HL-60 (cell line): ENCODE measurements at regions not wholly inside any gene's neighbourhood (a gene's known extent, or its start where the extent isn't known, plus 50 kb on each side); places are given as distances from the start of the nearest gene placed in this dataset.

Experiments
- DNase-seq, 2 experiments: peaks; one replicate each; pipeline ENCODE4 v3.0.0-alpha.2; 2010 to 2020; ENCODE audit warnings: low read depth in 1 of 2, low spot score in 1 of 2
- H3K27ac ChIP-seq: fragments of 250-450 bp; sonication (Bioruptor Pico); replicated peaks from 2 replicates; pipeline ENCODE4 v1.5.1; 2020; ENCODE audit warnings: mild to moderate bottlenecking, moderate library complexity
- H3K27me3 ChIP-seq: fragments of 250-450 bp; sonication (Bioruptor Pico); 2 replicates; pipeline ENCODE4 v1.5.1; 2021; ENCODE audit warnings: mild to moderate bottlenecking, moderate library complexity; ENCODE audit not compliant: insufficient read depth, poor library complexity, severe bottlenecking
- H3K4me3 ChIP-seq: replicated peaks from 2 replicates; pipeline ENCODE4 v1.5.1; 2011; ENCODE audit warnings: mild to moderate bottlenecking, control low read depth, low read length; ENCODE audit not compliant: insufficient read depth
- CTCF ChIP-seq: IDR thresholded peaks from one replicate; pipeline ENCODE4 v1.5.1; 2011; ENCODE audit warnings: low read length, control low read depth, inconsistent platforms; ENCODE audit not compliant: insufficient read depth
- GABPA ChIP-seq: IDR thresholded peaks from 2 replicates; pipeline ENCODE4 v1.6.1; 2012; ENCODE audit warnings: low read depth
- POLR2AphosphoS5 ChIP-seq: IDR thresholded peaks from 2 replicates; pipeline ENCODE4 v1.6.1; 2012; ENCODE audit warnings: low read depth
- SPI1 ChIP-seq: IDR thresholded peaks from 2 replicates; pipeline ENCODE4 v1.6.1; 2012; ENCODE audit warnings: low read depth, mild to moderate bottlenecking, borderline replicate concordance
- TF ChIP-seq, protein P1 (sequence below): IDR thresholded peaks from 2 replicates; pipeline ENCODE4 v1.6.1; 2012; ENCODE audit warnings: low read depth; ENCODE audit not compliant: insufficient replicate concordance

DNA sequence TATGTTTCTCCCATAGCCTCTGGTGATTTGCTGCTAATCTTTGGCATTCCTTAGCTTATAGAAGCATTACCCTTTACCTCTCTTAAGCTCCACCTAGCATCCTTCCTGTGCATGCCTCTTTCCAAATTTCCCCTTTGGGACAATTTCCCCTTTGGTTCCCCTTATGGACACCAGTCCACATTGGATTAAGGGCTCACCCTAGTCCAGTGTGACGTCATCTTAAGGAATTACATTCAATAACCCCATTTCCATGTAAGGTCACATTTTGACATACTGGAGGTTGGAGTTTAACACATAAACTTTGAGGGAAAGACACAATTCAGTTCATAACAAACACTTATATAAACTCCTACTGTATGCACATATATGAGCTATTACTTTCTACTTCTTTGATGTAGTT is 916.6 kb downstream of the SLC4A3 start:
- Histone ChIP-seq H3K27me3 (no peaks in the 10 kb centered on the region), H3K4me3 (no peak overlapping the region), H3K27ac (no peak overlapping the region)
- no peak for DNase-seq
- TF ChIP-seq POLR2AphosphoS5 (no peak), GABPA (no peak), CTCF (no peak), SPI1 (no peak)
- TF ChIP-seq, protein P1, sequence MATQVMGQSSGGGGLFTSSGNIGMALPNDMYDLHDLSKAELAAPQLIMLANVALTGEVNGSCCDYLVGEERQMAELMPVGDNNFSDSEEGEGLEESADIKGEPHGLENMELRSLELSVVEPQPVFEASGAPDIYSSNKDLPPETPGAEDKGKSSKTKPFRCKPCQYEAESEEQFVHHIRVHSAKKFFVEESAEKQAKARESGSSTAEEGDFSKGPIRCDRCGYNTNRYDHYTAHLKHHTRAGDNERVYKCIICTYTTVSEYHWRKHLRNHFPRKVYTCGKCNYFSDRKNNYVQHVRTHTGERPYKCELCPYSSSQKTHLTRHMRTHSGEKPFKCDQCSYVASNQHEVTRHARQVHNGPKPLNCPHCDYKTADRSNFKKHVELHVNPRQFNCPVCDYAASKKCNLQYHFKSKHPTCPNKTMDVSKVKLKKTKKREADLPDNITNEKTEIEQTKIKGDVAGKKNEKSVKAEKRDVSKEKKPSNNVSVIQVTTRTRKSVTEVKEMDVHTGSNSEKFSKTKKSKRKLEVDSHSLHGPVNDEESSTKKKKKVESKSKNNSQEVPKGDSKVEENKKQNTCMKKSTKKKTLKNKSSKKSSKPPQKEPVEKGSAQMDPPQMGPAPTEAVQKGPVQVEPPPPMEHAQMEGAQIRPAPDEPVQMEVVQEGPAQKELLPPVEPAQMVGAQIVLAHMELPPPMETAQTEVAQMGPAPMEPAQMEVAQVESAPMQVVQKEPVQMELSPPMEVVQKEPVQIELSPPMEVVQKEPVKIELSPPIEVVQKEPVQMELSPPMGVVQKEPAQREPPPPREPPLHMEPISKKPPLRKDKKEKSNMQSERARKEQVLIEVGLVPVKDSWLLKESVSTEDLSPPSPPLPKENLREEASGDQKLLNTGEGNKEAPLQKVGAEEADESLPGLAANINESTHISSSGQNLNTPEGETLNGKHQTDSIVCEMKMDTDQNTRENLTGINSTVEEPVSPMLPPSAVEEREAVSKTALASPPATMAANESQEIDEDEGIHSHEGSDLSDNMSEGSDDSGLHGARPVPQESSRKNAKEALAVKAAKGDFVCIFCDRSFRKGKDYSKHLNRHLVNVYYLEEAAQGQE = no peak

DNA sequence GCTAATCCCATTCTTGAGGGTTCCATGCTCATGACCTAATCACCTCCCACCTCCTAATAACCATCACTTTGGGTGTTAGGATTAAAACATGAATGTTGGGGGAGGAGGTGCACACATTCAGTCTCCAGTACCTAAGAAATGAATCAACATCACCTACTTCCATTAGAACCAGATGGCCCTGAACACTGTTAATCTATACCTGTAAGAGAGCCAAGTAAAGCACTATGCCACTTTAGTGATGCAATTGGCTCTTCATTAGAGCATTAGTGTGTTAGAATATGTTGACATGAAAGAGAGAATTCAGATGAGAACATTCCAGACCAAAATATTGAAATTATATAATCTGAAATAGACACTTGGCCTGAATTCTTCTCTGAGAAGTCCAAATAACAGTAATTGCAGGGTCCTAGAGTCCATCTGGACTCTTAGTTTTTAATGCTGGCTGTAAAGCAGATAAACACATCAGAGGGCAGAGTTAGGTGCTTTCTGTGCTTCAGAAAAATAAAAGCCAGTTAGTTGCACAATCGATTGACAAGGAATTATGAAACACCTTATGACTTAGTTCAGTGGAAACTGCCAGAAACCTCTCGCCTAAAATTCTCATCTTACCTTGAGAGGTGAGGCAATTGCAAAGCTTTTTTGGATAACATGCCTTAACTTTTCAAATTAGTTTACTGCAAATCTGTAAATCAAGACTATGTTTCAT is 923.7 kb downstream of the SLC4A3 start:
- Histone ChIP-seq H3K27ac (no peak overlapping the region), H3K4me3 (no peak overlapping the region), H3K27me3 (no peaks in the 10 kb centered on the region)
- TF ChIP-seq CTCF (no peak), SPI1 (no peak), GABPA (no peak), POLR2AphosphoS5 (no peak)
- TF ChIP-seq, protein P1 = no peak
- no peak for DNase-seq

- Histone ChIP-seq H3K27me3 (no peaks in the 10 kb centered on the region), H3K4me3 (no peak overlapping the region)
These were observed 925.5 kb downstream of the SLC4A3 start for GRCh38 chr2:220552790-220553535.

More at GRCh38 chr2:220552790-220553535, 925.5 kb downstream of the SLC4A3 start:
- TF ChIP-seq GABPA = no peak
- TF ChIP-seq CTCF = no peak
- TF ChIP-seq, protein P1 = no peak
- TF ChIP-seq SPI1 = no peak
- no peak for TF ChIP-seq POLR2AphosphoS5
- no peak for DNase-seq
- H3K27ac ChIP-seq = no peak overlapping the region
